Activated CD8-positive, alpha-beta memory T cell treated with anti-CD3 and anti-CD28 coated beads, Interleukin-2, amount 50 U/mL, for 24 hours (primary cell): ENCODE measurements at regions not wholly inside any gene's neighbourhood (a gene's known extent, or its start where the extent isn't known, plus 50 kb on each side); places are given as distances from the start of the nearest gene placed in this dataset.
"Not testable (repeated sequence)": the region's sequence is repeated elsewhere in the genome, so short reads cannot be mapped to it uniquely, and the experiment has no call there.

Experiments used
- DNase-seq: peaks from one replicate; pipeline ENCODE4 v3.0.0-alpha.2; 2020; ENCODE audit errors: extremely low read depth

GRCh38 chr6:150767571-150768018, 97.9 kb upstream of the MTHFD1L start:
- no peak for DNase-seq

- no peak for DNase-seq
These were observed 94.9 kb upstream of the MTHFD1L start for GRCh38 chr6:150770637-150771036.

- DNase-seq: no peak
These were observed 91.5 kb upstream of the MTHFD1L start for GRCh38 chr6:150773969-150774368.

GRCh38 chr6:150775415-150776203, 89.9 kb upstream of the MTHFD1L start:
- no peak for DNase-seq

- DNase-seq: no peak
These were observed 87.8 kb upstream of the MTHFD1L start for GRCh38 chr6:150777736-150778135.

- no peak for DNase-seq
These were observed 81.7 kb upstream of the MTHFD1L start for GRCh38 chr6:150783813-150784212.

GRCh38 chr6:150787429-150787828, 78.1 kb upstream of the MTHFD1L start:
- DNase-seq: no peak

- no peak for DNase-seq
These were observed 77.4 kb upstream of the MTHFD1L start for GRCh38 chr6:150788089-150788488.

GRCh38 chr6:150789906-150790305, 75.6 kb upstream of the MTHFD1L start:
- DNase-seq: not testable (repeated sequence)

- no peak for DNase-seq
These were observed 73.8 kb upstream of the MTHFD1L start for GRCh38 chr6:150791717-150792116.

- DNase-seq: no peak
These were observed 67.6 kb upstream of the MTHFD1L start for GRCh38 chr6:150797949-150798348.

- DNase-seq: no peak
These were observed 66.2 kb upstream of the MTHFD1L start for GRCh38 chr6:150799276-150799805.

GRCh38 chr6:150800674-150801314, 64.7 kb upstream of the MTHFD1L start:
- DNase-seq: no peak

GRCh38 chr6:150806790-150807189, 58.7 kb upstream of the MTHFD1L start:
- no peak for DNase-seq

GRCh38 chr6:150813319-150813992, 52.0 kb upstream of the MTHFD1L start:
- DNase-seq: no peak

- DNase-seq: no peak
These were observed 51.5 kb upstream of the MTHFD1L start for GRCh38 chr6:150813993-150814359.
